ENCODE measurements at regions not wholly inside any gene's neighbourhood (a gene's known extent, or its start where the extent isn't known, plus 50 kb on each side); places are given as distances from the start of the nearest gene placed in this dataset.
A peak's percentile ranks its signal among the peaks of the same experiment; 100 is the strongest.
"Not testable (repeated sequence)": the region's sequence is repeated elsewhere in the genome, so short reads cannot be mapped to it uniquely, and the experiment has no call there.

DNA sequence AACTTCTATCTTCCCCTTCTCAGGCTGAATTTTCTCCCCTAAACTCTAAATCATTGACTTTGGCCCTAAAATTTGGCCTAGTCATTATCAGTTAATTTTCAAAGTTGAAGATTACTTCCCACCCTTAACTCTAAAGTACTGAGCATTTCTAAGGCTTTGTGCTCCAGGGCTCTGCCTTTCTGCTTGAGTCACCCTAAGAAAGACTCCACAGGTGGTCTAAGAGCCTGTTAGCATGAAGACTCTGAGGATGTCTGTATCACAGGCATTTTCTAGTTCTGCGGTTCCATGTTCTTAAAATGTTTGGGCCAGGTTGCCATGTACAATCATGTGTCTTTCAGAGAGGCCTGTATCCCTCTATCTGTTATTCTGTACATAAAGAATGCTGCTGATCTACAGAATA is 808.1 kb upstream of the MANEA start:
- in situ Hi-C loops (cut with MboI; ENCODE audit: low sequenced_read_pairs), result no loop called here
- Histone ChIP-seq H3K4me3 (no peak overlapping the region), H3K27me3 (ENCODE audit: low read depth) (no peaks in the 10 kb centered on the region)

GRCh38 chr6:94751641-94752329 is 825.5 kb upstream of the MANEA start:
- H3K4me1 ChIP-seq, result no peaks in the 10 kb centered on the region
- DNase-seq (ENCODE audit: low spot score in 2 of 2), result no peak
- H3K36me3 ChIP-seq (replicated peaks), result no peaks in the 10 kb centered on the region
- in situ Hi-C loops (cut with MboI; ENCODE audit: low sequenced_read_pairs), result no loop called here
- H3K9me3 ChIP-seq, result no peaks in the 10 kb centered on the region
- no peaks in the 10 kb centered on the region for H3K27me3 ChIP-seq (ENCODE audit: low read depth)
- no peak overlapping the region for H3K4me3 ChIP-seq

More for the DNA sequence above, 808.1 kb upstream of the MANEA start:
- DNase-seq (ENCODE audit: low spot score in 2 of 2), result no peak
- Histone ChIP-seq H3K4me1 (no peaks in the 10 kb centered on the region), H3K36me3 (replicated peaks) (no peaks in the 10 kb centered on the region), H3K9me3 (no peaks in the 10 kb centered on the region)

GRCh38 chr6:94736236-94736635 is 841.1 kb upstream of the MANEA start:
- Histone ChIP-seq H3K36me3 (replicated peaks) (no peaks in the 10 kb centered on the region), H3K4me1 (no peaks in the 10 kb centered on the region), H3K27me3 (ENCODE audit: low read depth) (no peaks in the 10 kb centered on the region), H3K9me3 (no peaks in the 10 kb centered on the region), H3K4me3 (no peak overlapping the region)
- in situ Hi-C loops (cut with MboI; ENCODE audit: low sequenced_read_pairs), result no loop called here
- DNase-seq (ENCODE audit: low spot score in 2 of 2), result no peak

- no peak for DNase-seq (ENCODE audit: low spot score in 2 of 2)
- H3K4me3 ChIP-seq, result no peak overlapping the region
- no peaks in the 10 kb centered on the region for H3K27me3 ChIP-seq (ENCODE audit: low read depth)
- in situ Hi-C loops (cut with MboI; ENCODE audit: low sequenced_read_pairs), result no loop called here
- H3K36me3 ChIP-seq (replicated peaks), result no peaks in the 10 kb centered on the region
- H3K9me3 ChIP-seq, result no peaks in the 10 kb centered on the region
- no peaks in the 10 kb centered on the region for H3K4me1 ChIP-seq
Observed at GRCh38 chr6:94735270-94735669, 842.1 kb upstream of the MANEA start.

DNA sequence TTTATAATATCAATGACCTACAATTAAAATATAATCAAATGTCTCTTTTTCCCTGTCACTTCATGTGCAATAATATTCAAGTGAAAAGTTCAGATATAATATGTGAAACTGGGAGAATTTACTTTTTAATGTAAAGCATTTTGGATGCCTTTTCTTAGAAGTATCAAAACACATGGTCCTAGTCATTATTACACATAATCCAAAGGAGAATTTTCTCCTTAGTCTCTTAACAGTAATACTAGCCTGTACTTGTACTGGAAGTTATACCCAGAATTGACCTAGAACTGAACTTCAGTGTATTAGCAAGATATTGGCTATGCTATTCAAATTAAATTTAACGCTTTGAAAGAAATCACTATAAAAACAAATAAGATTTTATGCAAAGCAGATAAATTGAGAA is 842.6 kb upstream of the MANEA start:
- in situ Hi-C loops (cut with MboI; ENCODE audit: low sequenced_read_pairs), result no loop called here
- Histone ChIP-seq H3K4me1 (no peaks in the 10 kb centered on the region), H3K9me3 (no peaks in the 10 kb centered on the region), H3K4me3 (no peak overlapping the region), H3K36me3 (replicated peaks) (no peaks in the 10 kb centered on the region), H3K27me3 (ENCODE audit: low read depth) (no peaks in the 10 kb centered on the region)
- no peak for DNase-seq (ENCODE audit: low spot score in 2 of 2)

DNA sequence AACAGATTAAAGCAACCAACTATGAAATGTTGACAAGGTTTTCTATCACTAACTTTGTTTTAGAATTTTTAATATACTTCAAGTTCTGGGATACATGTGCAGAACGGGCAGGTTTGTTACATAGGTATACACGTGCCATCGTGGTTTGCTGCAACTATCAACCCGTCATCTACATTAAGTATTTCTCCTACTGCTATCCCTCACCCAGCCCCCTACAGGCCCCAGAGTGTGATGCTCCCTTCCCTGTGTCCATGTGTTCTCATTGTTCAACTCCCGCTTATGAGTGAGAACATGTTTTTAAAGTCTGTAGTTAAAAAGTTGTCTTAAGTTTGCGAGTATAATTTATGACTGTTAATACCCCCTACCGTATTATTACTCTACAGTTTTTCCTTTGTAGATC is 844.3 kb upstream of the MANEA start:
- H3K4me1 ChIP-seq, result no peaks in the 10 kb centered on the region
- H3K27me3 ChIP-seq (ENCODE audit: low read depth), result no peaks in the 10 kb centered on the region
- no peaks in the 10 kb centered on the region for H3K9me3 ChIP-seq
- H3K4me3 ChIP-seq, result no peak overlapping the region
- in situ Hi-C loops (cut with MboI; ENCODE audit: low sequenced_read_pairs), result no loop called here
- peak in 1 of 2 experiments; percentile 12 for DNase-seq (ENCODE audit: low spot score in 2 of 2)
- no peaks in the 10 kb centered on the region for H3K36me3 ChIP-seq (replicated peaks)

DNA sequence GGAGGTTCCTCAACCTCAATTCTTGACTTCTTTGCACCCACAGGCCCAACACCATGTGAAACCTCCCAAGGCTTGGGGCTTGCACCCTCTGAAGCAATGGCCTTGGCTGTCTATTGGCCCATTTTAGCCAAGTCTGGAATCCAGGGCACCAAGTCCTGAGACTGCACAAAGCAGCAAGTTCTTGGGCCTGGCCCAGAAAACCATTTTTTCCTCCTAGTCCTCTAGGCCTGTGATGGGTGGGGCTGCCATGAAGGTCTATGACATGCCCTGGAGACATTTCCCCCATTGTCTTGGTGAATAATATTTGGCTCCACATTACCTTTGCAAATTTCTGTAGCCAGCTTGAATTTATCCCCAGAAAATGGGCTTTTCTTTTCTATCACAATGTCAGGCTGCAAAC is 849.6 kb upstream of the MANEA start:
- Histone ChIP-seq H3K36me3 (replicated peaks) (no peaks in the 10 kb centered on the region), H3K4me3 (no peak overlapping the region), H3K27me3 (ENCODE audit: low read depth) (no peaks in the 10 kb centered on the region), H3K4me1 (no peaks in the 10 kb centered on the region), H3K9me3 (no peaks in the 10 kb centered on the region)
- no peak for DNase-seq (ENCODE audit: low spot score in 2 of 2)
- in situ Hi-C loops (cut with MboI; ENCODE audit: low sequenced_read_pairs), result no loop called here

DNA sequence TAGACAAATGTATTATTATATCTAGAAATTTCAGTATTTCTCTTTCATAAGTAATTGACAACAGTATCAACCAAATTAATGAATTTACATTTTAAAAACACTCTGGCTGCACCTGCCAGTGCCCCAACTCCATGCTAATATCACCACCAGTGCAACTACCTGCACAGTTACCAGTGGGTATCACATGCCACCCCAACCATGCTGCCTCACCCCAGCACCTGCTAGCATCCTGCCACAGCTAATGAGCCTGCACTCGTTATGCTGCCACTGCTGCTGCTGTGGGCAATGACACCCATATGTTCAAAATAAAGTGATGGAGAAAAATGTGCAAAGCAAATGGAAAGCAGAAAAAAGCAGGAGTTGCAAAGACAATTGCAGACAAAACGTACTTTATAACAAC is 855.9 kb upstream of the MANEA start:
- no peaks in the 10 kb centered on the region for H3K9me3 ChIP-seq
- in situ Hi-C loops (cut with MboI; ENCODE audit: low sequenced_read_pairs), result no loop called here
- no peaks in the 10 kb centered on the region for H3K36me3 ChIP-seq (replicated peaks)
- H3K4me3 ChIP-seq, result no peak overlapping the region
- H3K27me3 ChIP-seq (ENCODE audit: low read depth), result no peaks in the 10 kb centered on the region
- no peaks in the 10 kb centered on the region for H3K4me1 ChIP-seq
- DNase-seq (ENCODE audit: low spot score in 2 of 2), result no peak

GRCh38 chr6:94713446-94713845 is 863.9 kb upstream of the MANEA start:
- H3K4me3 ChIP-seq, result no peak overlapping the region
- no peaks in the 10 kb centered on the region for H3K27me3 ChIP-seq (ENCODE audit: low read depth)
- H3K9me3 ChIP-seq, result no peaks in the 10 kb centered on the region
- no peaks in the 10 kb centered on the region for H3K4me1 ChIP-seq
- in situ Hi-C loops (cut with MboI; ENCODE audit: low sequenced_read_pairs), result no loop called here
- DNase-seq (ENCODE audit: low spot score in 2 of 2), result no peak
- H3K36me3 ChIP-seq (replicated peaks), result no peaks in the 10 kb centered on the region

- no peaks in the 10 kb centered on the region for H3K4me1 ChIP-seq
- in situ Hi-C loops (cut with MboI; ENCODE audit: low sequenced_read_pairs), result no loop called here
- no peaks in the 10 kb centered on the region for H3K27me3 ChIP-seq (ENCODE audit: low read depth)
- H3K36me3 ChIP-seq (replicated peaks), result no peaks in the 10 kb centered on the region
- H3K4me3 ChIP-seq, result no peak overlapping the region
- no peaks in the 10 kb centered on the region for H3K9me3 ChIP-seq
- no peak for DNase-seq (ENCODE audit: low spot score in 2 of 2)
Observed at GRCh38 chr6:94698773-94699172, 878.6 kb upstream of the MANEA start.

- H3K4me3 ChIP-seq; H3K9me3 ChIP-seq; H3K4me1 ChIP-seq; DNase-seq (ENCODE audit: low spot score in 2 of 2); H3K27me3 ChIP-seq (ENCODE audit: low read depth); in situ Hi-C loops (cut with MboI; ENCODE audit: low sequenced_read_pairs); H3K36me3 ChIP-seq (replicated peaks): not testable (repeated sequence)
Observed at GRCh38 chr6:94687255-94687654, 890.1 kb upstream of the MANEA start.

DNA sequence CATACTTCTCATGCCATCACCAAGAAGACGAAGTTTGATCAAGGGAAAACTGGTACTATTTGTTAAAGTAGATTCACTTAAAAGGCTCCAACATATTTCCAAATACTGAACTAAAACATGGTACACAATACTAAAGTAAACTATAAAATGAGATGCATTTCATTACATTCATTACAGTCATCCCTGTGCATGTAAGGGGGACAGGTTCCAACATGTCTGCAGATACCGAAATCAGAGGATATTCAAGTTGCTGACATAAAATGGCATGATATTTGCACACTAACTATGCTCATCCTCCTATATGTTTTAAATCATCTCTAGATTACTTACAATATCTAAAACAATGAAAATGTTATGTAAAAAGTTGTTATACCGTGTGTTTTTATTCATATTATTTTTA is 893.9 kb upstream of the MANEA start:
- Histone ChIP-seq H3K9me3 (no peaks in the 10 kb centered on the region), H3K4me1 (peaks cover 10% of the 10 kb centered on the region), H3K27me3 (ENCODE audit: low read depth) (no peaks in the 10 kb centered on the region), H3K36me3 (replicated peaks) (no peaks in the 10 kb centered on the region), H3K4me3 (no peak overlapping the region)
- in situ Hi-C loops (cut with MboI; ENCODE audit: low sequenced_read_pairs), result no loop called here
- DNase-seq (ENCODE audit: low spot score in 2 of 2), result no peak

DNA sequence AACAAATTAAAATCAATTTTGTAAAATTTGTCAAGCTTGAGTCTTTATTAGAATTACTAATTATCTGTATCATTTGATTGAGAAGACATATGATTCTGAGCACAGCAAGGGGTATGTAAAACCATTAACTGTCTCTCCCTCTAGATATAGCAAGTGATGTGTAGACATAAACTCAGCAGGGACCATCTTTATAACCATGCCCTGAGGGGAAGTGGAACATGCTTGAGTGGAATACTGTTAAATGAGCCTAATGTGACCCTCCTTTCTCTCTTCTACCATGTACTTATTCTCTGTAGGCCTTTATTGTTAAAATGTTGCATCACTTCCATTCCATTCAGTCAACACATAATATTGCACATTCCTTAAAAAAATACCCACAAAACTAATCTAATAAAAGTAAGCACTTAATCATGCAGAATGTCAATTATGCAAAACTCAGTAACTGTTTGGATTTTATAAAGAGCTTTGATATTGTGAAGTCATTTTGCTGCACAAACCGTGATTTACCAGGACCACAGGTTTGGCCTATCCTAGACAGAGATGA is 896.6 kb upstream of the MANEA start:
- in situ Hi-C loops (cut with MboI; ENCODE audit: low sequenced_read_pairs), result no loop called here
- peaks cover 10% of the 10 kb centered on the region for H3K4me1 ChIP-seq
- H3K36me3 ChIP-seq (replicated peaks), result no peaks in the 10 kb centered on the region
- peak in 1 of 2 experiments; percentile 3 for DNase-seq (ENCODE audit: low spot score in 2 of 2)
- no peaks in the 10 kb centered on the region for H3K27me3 ChIP-seq (ENCODE audit: low read depth)
- H3K4me3 ChIP-seq, result no peak overlapping the region
- no peaks in the 10 kb centered on the region for H3K9me3 ChIP-seq

DNA sequence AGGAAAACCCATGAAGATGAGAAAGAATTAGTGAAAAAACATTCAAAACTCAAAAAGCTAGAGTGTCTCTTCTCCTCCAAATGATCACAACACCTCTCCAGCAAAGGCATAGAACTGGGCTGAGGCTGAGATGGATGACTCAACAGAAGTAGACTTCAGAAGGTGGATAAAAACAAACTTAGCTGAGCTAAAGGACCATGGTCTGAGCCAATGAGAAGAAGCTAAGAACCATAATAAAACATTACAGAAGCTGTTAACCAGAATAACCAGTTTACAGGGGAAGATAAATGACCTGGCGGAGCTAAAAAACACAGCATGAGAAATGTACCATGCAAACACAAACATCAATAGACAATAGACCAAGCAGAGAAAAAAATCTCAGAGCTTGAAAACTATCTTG is 904.1 kb upstream of the MANEA start:
- Histone ChIP-seq H3K9me3 (no peaks in the 10 kb centered on the region), H3K36me3 (replicated peaks) (no peaks in the 10 kb centered on the region), H3K27me3 (ENCODE audit: low read depth) (no peaks in the 10 kb centered on the region), H3K4me3 (no peak overlapping the region), H3K4me1 (0 out of 2 replicates have a peak, but pooled peaks cover 6% of the 10 kb centered on the region)
- no peak for DNase-seq (ENCODE audit: low spot score in 2 of 2)
- in situ Hi-C loops (cut with MboI; ENCODE audit: low sequenced_read_pairs), result no loop called here

- no peak for DNase-seq (ENCODE audit: low spot score in 2 of 2)
- H3K4me1 ChIP-seq, result 0 out of 2 replicates have a peak, but pooled peaks cover 6% of the 10 kb centered on the region
- H3K9me3 ChIP-seq, result no peaks in the 10 kb centered on the region
- H3K36me3 ChIP-seq (replicated peaks), result no peaks in the 10 kb centered on the region
- no peaks in the 10 kb centered on the region for H3K27me3 ChIP-seq (ENCODE audit: low read depth)
- H3K4me3 ChIP-seq, result no peak overlapping the region
- in situ Hi-C loops (cut with MboI; ENCODE audit: low sequenced_read_pairs), result no loop called here
Observed at GRCh38 chr6:94670017-94670416, 907.3 kb upstream of the MANEA start.
